GM06990 (cell line): ENCODE measurements at regions not wholly inside any gene's neighbourhood (a gene's known extent, or its start where the extent isn't known, plus 50 kb on each side); places are given as distances from the start of the nearest gene placed in this dataset.

ENCODE experiments used
- DNase-seq: peaks from one replicate; pipeline ENCODE4 v3.0.0-alpha.2; 2011; ENCODE audit not compliant: insufficient read length; ENCODE audit errors: extremely low read depth
- H3K27me3 ChIP-seq: replicated peaks from 2 replicates; pipeline ENCODE4 v1.6.0; 2011; ENCODE audit warnings: low read length; ENCODE audit not compliant: control insufficient read depth, insufficient read depth
- H3K36me3 ChIP-seq: 2 replicates; pipeline ENCODE4 v1.5.1; 2011; ENCODE audit warnings: low read length; ENCODE audit not compliant: control insufficient read depth, insufficient read depth
- H3K4me3 ChIP-seq: replicated peaks from 2 replicates; pipeline ENCODE4 v1.5.1; 2011; ENCODE audit warnings: low read depth, mild to moderate bottlenecking, control low read depth, low read length
- CTCF ChIP-seq: IDR thresholded peaks from 2 replicates; pipeline ENCODE4 v1.5.1; 2011; ENCODE audit warnings: low read length, control low read depth, mild to moderate bottlenecking, inconsistent platforms; ENCODE audit not compliant: insufficient read depth, poor library complexity, severe bottlenecking

DNA sequence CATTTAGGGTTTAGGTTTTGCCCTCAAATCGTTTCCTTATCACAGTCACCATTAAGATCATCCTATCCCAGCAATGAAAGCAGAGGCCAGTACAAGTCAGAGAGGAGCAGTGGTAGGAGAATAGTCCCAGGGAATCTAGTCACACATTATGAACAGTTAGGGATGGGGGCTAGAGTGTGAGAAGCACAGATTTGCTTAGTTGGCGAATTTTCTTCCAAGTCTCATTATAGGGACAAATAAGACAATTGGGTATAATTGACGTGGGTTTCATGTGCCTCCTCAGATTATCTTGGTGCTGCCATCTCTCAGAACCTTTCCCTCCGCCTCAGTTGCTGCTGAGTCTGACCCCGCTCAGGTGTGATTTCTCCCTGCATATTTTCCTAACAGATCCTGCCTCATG lies 407.1 kb downstream of the SQOR start:
- no peak for DNase-seq
- H3K27me3 ChIP-seq, result no peaks in the 10 kb centered on the region
- no peaks in the 10 kb centered on the region for H3K36me3 ChIP-seq
- H3K4me3 ChIP-seq, result no peak overlapping the region
- no peak for TF ChIP-seq CTCF

DNA sequence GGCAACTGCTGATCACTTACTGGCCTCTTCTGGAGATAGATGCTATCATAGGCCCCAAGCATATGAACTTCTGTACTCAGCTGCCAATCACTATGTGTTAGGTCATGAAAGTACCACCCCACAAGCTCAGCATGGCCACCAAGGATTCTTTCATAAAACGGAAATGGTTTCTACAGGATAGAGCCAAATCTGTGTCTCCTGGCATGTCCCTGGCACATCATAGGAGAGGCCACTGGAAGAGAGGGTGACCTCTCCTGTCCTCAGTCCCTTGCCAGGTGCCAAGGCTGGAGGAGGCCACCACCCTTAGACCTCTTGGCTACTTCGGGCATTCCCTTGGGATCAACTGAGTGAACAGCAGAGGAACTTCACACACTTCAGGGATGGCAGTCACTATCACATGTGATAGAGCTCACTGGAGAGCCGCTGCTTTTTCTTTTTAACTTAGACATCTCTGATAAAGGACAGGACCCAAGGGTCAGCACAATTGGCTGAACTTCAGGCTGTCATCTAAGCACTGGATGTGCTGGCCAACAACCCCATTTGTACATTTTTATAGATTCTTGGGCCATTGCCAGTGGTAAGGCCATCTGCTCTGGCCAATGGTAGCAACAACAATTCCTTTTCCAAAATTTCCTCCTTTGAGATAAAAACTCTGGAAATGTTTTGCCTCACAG lies 425.2 kb downstream of the SQOR start:
- H3K27me3 ChIP-seq, result no peaks in the 10 kb centered on the region
- no peak for TF ChIP-seq CTCF
- DNase-seq, result no peak
- H3K36me3 ChIP-seq, result no peaks in the 10 kb centered on the region
- H3K4me3 ChIP-seq, result no peak overlapping the region

GRCh38 chr15:46061002-46061401 lies 426.2 kb downstream of the SQOR start:
- TF ChIP-seq CTCF, result no peak
- Histone ChIP-seq H3K4me3 (no peak overlapping the region), H3K36me3 (no peaks in the 10 kb centered on the region), H3K27me3 (no peaks in the 10 kb centered on the region)
- DNase-seq, result no peak

DNA sequence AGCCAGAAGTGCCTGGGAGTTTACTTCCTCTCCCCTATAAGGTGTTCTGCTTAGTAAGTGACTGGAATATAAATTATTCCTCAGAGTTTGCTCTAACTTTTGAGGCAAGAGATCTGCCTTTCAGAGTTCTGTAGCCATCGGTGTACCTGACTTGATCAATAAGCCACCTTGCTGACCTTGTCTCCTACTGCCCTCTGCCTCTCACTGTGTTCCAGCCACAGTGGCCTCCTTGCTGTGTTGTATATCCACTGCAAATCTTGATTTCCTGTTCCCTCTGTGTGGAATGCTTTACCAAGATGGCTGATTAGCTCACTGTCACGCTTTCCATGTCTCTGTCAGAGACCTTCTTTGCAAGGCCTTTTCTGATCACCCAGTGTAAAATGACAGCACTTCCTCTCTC lies 442.4 kb downstream of the SQOR start:
- no peak for DNase-seq
- no peak overlapping the region for H3K4me3 ChIP-seq
- TF ChIP-seq CTCF, result no peak
- H3K27me3 ChIP-seq, result no peaks in the 10 kb centered on the region
- no peaks in the 10 kb centered on the region for H3K36me3 ChIP-seq

DNA sequence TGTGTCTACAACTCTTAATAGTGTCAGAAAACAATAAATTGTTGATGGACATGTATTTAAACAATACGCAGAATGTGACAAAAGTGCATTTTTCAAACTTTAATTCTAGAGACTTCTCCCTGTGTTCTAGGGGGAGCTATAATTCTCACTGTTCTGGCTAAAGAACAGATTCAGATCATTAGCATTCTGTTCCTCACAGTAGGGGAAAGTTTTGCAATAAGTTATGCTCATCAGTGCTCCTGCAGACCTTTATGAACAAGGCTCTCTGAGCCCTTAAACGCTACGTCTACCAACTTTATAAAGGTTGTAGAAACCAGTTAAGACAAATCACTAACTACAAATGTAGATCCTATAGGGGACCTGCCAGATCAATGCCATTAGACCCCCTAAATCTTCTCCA lies 444.2 kb downstream of the SQOR start:
- Histone ChIP-seq H3K36me3 (no peaks in the 10 kb centered on the region), H3K4me3 (no peak overlapping the region), H3K27me3 (no peaks in the 10 kb centered on the region)
- no peak for TF ChIP-seq CTCF
- DNase-seq, result no peak

- DNase-seq, result no peak
- no peak for TF ChIP-seq CTCF
- Histone ChIP-seq H3K36me3 (no peaks in the 10 kb centered on the region), H3K27me3 (no peaks in the 10 kb centered on the region), H3K4me3 (no peak overlapping the region)
Observed at GRCh38 chr15:46080016-46080415, 445.2 kb downstream of the SQOR start.
